ENCODE measurements at regions not wholly inside any gene's neighbourhood (a gene's known extent, or its start where the extent isn't known, plus 50 kb on each side); places are given as distances from the start of the nearest gene placed in this dataset.

DNA sequence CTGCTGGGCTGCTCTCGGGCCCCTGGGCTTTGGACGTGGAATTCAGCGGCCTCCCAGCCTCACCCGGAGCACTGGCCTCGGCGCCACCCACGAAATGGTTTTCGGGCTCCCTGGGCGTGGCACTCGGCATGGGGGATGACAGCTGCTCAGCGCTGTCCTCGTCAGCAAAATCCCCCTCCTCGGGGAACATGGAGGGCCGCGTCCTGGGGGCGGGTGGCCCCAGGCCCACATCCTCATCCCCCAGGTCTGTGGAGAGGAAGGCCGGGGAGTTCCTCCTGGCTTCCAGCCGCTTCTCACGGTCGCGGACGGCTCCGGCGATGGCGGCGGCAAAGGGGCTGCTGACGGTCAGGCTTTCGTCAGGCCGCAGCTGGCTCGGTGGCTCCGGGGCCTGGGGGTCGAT lies 88.4 kb downstream of the CTTN start:
- intact Hi-C loops (cut with micrococcal nuclease), result no loop called here
- ChIA-PET POLR2A (no interaction called here), CTCF (no interaction called here)
- peaks cover 0 to 7% (median 0%) of the 10 kb centered on the region in 5 donors for H3K36me3 Mint-ChIP-seq
- Histone ChIP-seq H3K9me3 (ENCODE audit: control insufficient read depth in 2 of 3, low read length in 3 of 3) (peaks cover 0 to 14% (median 0%) of the 10 kb centered on the region in 3 experiments), H3K4me1 (ENCODE audit: control insufficient read depth in 2 of 2, insufficient read depth in 2 of 2, low read length in 2 of 2) (no peaks in the 10 kb centered on the region), H3K4me3 (ENCODE audit: low read length) (no peak overlapping the region), H3K27me3 (ENCODE audit: control insufficient read depth in 2 of 2, insufficient read depth in 2 of 2, low read length in 2 of 2) (no peaks in the 10 kb centered on the region), H3K36me3 (ENCODE audit: control insufficient read depth in 2 of 3, insufficient read depth in 3 of 3, low read length in 3 of 3) (no peaks in the 10 kb centered on the region), H3K27ac (ENCODE audit: low read depth, low read length) (no peak overlapping the region)
- no peak overlapping the region for H3K4me3 Mint-ChIP-seq
- peaks cover 0 to 12% (median 0%) of the 10 kb centered on the region in 5 donors for H3K27me3 Mint-ChIP-seq
- peaks cover 0 to 9% (median 4%) of the 10 kb centered on the region in 11 donors for H3K9me3 Mint-ChIP-seq
- ATAC-seq, result no peak
- H3K27ac Mint-ChIP-seq, result no peak overlapping the region
- DNase-seq, result no peak
- H3K4me1 Mint-ChIP-seq, result no peaks in the 10 kb centered on the region

GRCh38 chr11:70487160-70487559 lies 88.8 kb downstream of the CTTN start:
- H3K27me3 Mint-ChIP-seq, result peaks cover 0 to 12% (median 0%) of the 10 kb centered on the region in 5 donors
- Histone ChIP-seq H3K4me3 (ENCODE audit: low read length) (no peak overlapping the region), H3K4me1 (ENCODE audit: control insufficient read depth in 2 of 2, insufficient read depth in 2 of 2, low read length in 2 of 2) (no peaks in the 10 kb centered on the region), H3K9me3 (ENCODE audit: control insufficient read depth in 2 of 3, low read length in 3 of 3) (peaks cover 0 to 14% (median 0%) of the 10 kb centered on the region in 3 experiments), H3K27ac (ENCODE audit: low read depth, low read length) (no peak overlapping the region), H3K27me3 (ENCODE audit: control insufficient read depth in 2 of 2, insufficient read depth in 2 of 2, low read length in 2 of 2) (no peaks in the 10 kb centered on the region), H3K36me3 (ENCODE audit: control insufficient read depth in 2 of 3, insufficient read depth in 3 of 3, low read length in 3 of 3) (no peaks in the 10 kb centered on the region)
- ChIA-PET CTCF (no interaction called here), POLR2A (no interaction called here)
- peaks cover 0 to 9% (median 4%) of the 10 kb centered on the region in 11 donors for H3K9me3 Mint-ChIP-seq
- H3K4me3 Mint-ChIP-seq, result no peak overlapping the region
- DNase-seq, result no peak
- no peaks in the 10 kb centered on the region for H3K4me1 Mint-ChIP-seq
- intact Hi-C loops (cut with micrococcal nuclease), result no loop called here
- no peak for ATAC-seq
- H3K36me3 Mint-ChIP-seq, result peaks cover 0 to 7% (median 0%) of the 10 kb centered on the region in 5 donors
- no peak overlapping the region for H3K27ac Mint-ChIP-seq

GRCh38 chr11:70487756-70488155 lies 89.4 kb downstream of the CTTN start:
- CTCF ChIA-PET, result no interaction called here
- H3K27me3 ChIP-seq (ENCODE audit: control insufficient read depth in 2 of 2, insufficient read depth in 2 of 2, low read length in 2 of 2), result no peaks in the 10 kb centered on the region
- POLR2A ChIA-PET, result no interaction called here
- H3K4me1 ChIP-seq (ENCODE audit: control insufficient read depth in 2 of 2, insufficient read depth in 2 of 2, low read length in 2 of 2), result no peaks in the 10 kb centered on the region
- peaks cover 0 to 9% (median 4%) of the 10 kb centered on the region in 11 donors for H3K9me3 Mint-ChIP-seq
- peaks cover 0 to 12% (median 0%) of the 10 kb centered on the region in 5 donors for H3K27me3 Mint-ChIP-seq
- no peaks in the 10 kb centered on the region for H3K36me3 ChIP-seq (ENCODE audit: control insufficient read depth in 2 of 3, insufficient read depth in 3 of 3, low read length in 3 of 3)
- H3K4me3 ChIP-seq (ENCODE audit: low read length), result no peak overlapping the region
- no peak for DNase-seq
- peak overlapping the region in 1 of 9 donors; percentile 75 for H3K27ac Mint-ChIP-seq
- no peaks in the 10 kb centered on the region for H3K4me1 Mint-ChIP-seq
- no peak overlapping the region for H3K27ac ChIP-seq (ENCODE audit: low read depth, low read length)
- no peak overlapping the region for H3K4me3 Mint-ChIP-seq
- peaks cover 0 to 7% (median 0%) of the 10 kb centered on the region in 5 donors for H3K36me3 Mint-ChIP-seq
- H3K9me3 ChIP-seq (ENCODE audit: control insufficient read depth in 2 of 3, low read length in 3 of 3), result peaks cover 0 to 14% (median 0%) of the 10 kb centered on the region in 3 experiments
- intact Hi-C loops (cut with micrococcal nuclease), result no loop called here
- no peak for ATAC-seq

- ChIA-PET CTCF (no interaction called here), POLR2A (no interaction called here)
- Histone ChIP-seq H3K9me3 (ENCODE audit: control insufficient read depth in 2 of 3, low read length in 3 of 3) (peaks cover 0 to 14% (median 0%) of the 10 kb centered on the region in 3 experiments), H3K27me3 (ENCODE audit: control insufficient read depth in 2 of 2, insufficient read depth in 2 of 2, low read length in 2 of 2) (no peaks in the 10 kb centered on the region), H3K36me3 (ENCODE audit: control insufficient read depth in 2 of 3, insufficient read depth in 3 of 3, low read length in 3 of 3) (no peaks in the 10 kb centered on the region), H3K4me3 (ENCODE audit: low read length) (no peak overlapping the region), H3K4me1 (ENCODE audit: control insufficient read depth in 2 of 2, insufficient read depth in 2 of 2, low read length in 2 of 2) (no peaks in the 10 kb centered on the region), H3K27ac (ENCODE audit: low read depth, low read length) (no peak overlapping the region)
- Mint-ChIP-seq H3K4me3 (no peak overlapping the region), H3K9me3 (peaks cover 0 to 9% (median 4%) of the 10 kb centered on the region in 11 donors), H3K27me3 (peaks cover 0 to 12% (median 0%) of the 10 kb centered on the region in 5 donors), H3K36me3 (peaks cover 0 to 7% (median 0%) of the 10 kb centered on the region in 5 donors), H3K4me1 (no peaks in the 10 kb centered on the region), H3K27ac (no peak overlapping the region)
- DNase-seq, result no peak
- intact Hi-C loops (cut with micrococcal nuclease), result no loop called here
- no peak for ATAC-seq
These were observed 89.9 kb downstream of the CTTN start for GRCh38 chr11:70488171-70488703.

- no peak for ATAC-seq
- H3K27ac ChIP-seq (ENCODE audit: low read depth, low read length), result no peak overlapping the region
- Mint-ChIP-seq H3K9me3 (peaks cover 0 to 9% (median 4%) of the 10 kb centered on the region in 11 donors), H3K27ac (no peak overlapping the region), H3K4me1 (no peaks in the 10 kb centered on the region), H3K36me3 (peaks cover 0 to 7% (median 0%) of the 10 kb centered on the region in 5 donors), H3K27me3 (peaks cover 0 to 12% (median 0%) of the 10 kb centered on the region in 5 donors), H3K4me3 (no peak overlapping the region)
- H3K4me3 ChIP-seq (ENCODE audit: low read length), result no peak overlapping the region
- intact Hi-C loops (cut with micrococcal nuclease), result no loop called here
- H3K4me1 ChIP-seq (ENCODE audit: control insufficient read depth in 2 of 2, insufficient read depth in 2 of 2, low read length in 2 of 2), result no peaks in the 10 kb centered on the region
- H3K9me3 ChIP-seq (ENCODE audit: control insufficient read depth in 2 of 3, low read length in 3 of 3), result peaks cover 0 to 14% (median 0%) of the 10 kb centered on the region in 3 experiments
- H3K27me3 ChIP-seq (ENCODE audit: control insufficient read depth in 2 of 2, insufficient read depth in 2 of 2, low read length in 2 of 2), result no peaks in the 10 kb centered on the region
- no peaks in the 10 kb centered on the region for H3K36me3 ChIP-seq (ENCODE audit: control insufficient read depth in 2 of 3, insufficient read depth in 3 of 3, low read length in 3 of 3)
- ChIA-PET CTCF (no interaction called here), POLR2A (no interaction called here)
- DNase-seq, result no peak
These were observed 90.9 kb downstream of the CTTN start for GRCh38 chr11:70489276-70489675.

DNA sequence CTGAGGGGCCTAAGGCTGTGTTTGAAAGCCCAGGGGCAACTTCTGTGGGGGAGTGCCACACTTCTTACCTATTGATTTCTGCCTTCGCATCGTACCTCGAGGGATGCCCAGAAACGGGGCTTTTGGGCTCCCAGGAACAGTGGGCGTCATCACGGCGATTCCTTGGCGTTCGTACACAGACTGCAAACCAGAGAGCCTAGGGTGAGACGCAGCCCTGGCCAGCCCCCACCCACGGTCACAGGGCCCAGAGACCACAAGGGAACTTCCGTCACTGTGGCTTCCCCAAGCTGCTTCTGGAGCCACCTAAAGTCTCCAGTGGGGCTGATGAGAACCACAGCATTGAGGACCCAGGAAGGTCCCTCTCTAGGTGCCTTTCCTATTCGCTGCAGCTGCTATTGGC lies 91.9 kb downstream of the CTTN start:
- Histone ChIP-seq H3K9me3 (ENCODE audit: control insufficient read depth in 2 of 3, low read length in 3 of 3) (peaks cover 0 to 14% (median 0%) of the 10 kb centered on the region in 3 experiments), H3K4me3 (ENCODE audit: low read length) (no peak overlapping the region), H3K4me1 (ENCODE audit: control insufficient read depth in 2 of 2, insufficient read depth in 2 of 2, low read length in 2 of 2) (no peaks in the 10 kb centered on the region), H3K27me3 (ENCODE audit: control insufficient read depth in 2 of 2, insufficient read depth in 2 of 2, low read length in 2 of 2) (no peaks in the 10 kb centered on the region), H3K36me3 (ENCODE audit: control insufficient read depth in 2 of 3, insufficient read depth in 3 of 3, low read length in 3 of 3) (no peaks in the 10 kb centered on the region), H3K27ac (ENCODE audit: low read depth, low read length) (no peak overlapping the region)
- peaks cover 0 to 9% (median 4%) of the 10 kb centered on the region in 11 donors for H3K9me3 Mint-ChIP-seq
- H3K4me1 Mint-ChIP-seq, result no peaks in the 10 kb centered on the region
- H3K36me3 Mint-ChIP-seq, result peaks cover 0 to 7% (median 0%) of the 10 kb centered on the region in 5 donors
- DNase-seq (peak in 1 of 9 donors; percentile 29), ATAC-seq (no peak)
- ChIA-PET POLR2A (no interaction called here), CTCF (no interaction called here)
- H3K4me3 Mint-ChIP-seq, result no peak overlapping the region
- intact Hi-C loops (cut with micrococcal nuclease), result no loop called here
- H3K27ac Mint-ChIP-seq, result no peak overlapping the region
- H3K27me3 Mint-ChIP-seq, result peaks cover 0 to 16% (median 0%) of the 10 kb centered on the region in 5 donors
